H1 (cell line): ENCODE measurements at regions not wholly inside any gene's neighbourhood (a gene's known extent, or its start where the extent isn't known, plus 50 kb on each side); places are given as distances from the start of the nearest gene placed in this dataset.

Experiments used
- CHD2 ChIP-seq: IDR thresholded peaks from 2 replicates; pipeline ENCODE4 v1.6.1; 2012; ENCODE audit warnings: low read length, improper control_type of control experiment
- CTCF ChIP-seq, 3 experiments: IDR thresholded peaks; 1 replicate in 2 of 3; 2 replicates in 1 of 3; pipeline versions ENCODE4 v1.5.1 to v1.6.1; 2011; ENCODE audit warnings: low read length in 3 of 3, mild to moderate bottlenecking in 3 of 3, inconsistent platforms in 2 of 3, low read depth in 1 of 3, moderate library complexity in 1 of 3; ENCODE audit not compliant: insufficient read depth in 1 of 3; ENCODE audit errors: control extremely low read depth in 1 of 3
- JUN ChIP-seq: IDR thresholded peaks from 2 replicates; pipeline ENCODE4 v1.6.1; 2011; ENCODE audit warnings: low read depth, mild to moderate bottlenecking, improper control_type of control experiment, low read length

DNA sequence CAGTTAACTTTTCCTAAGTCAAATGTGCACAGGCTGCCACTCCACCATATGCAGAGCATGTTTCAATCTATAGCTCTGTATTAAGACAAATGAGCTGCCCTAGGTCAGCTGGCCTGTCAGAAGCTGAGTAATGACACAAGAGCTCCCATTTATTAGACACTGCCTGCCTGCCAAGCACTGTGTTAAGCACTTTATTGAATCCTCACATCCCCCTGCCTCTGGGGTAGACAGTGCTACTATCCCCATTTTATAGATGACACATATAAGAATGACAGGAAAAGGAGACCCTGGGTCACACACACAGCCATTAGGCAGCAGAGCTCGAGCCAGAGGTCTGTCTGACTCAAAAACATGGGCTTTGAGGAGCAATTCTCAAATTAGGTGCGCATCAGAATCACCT lies 179.8 kb upstream of the PDE1C start:
- TF ChIP-seq CTCF (IDR thresholded peaks at IDR 0.05; ENCODE audit: control extremely low read depth in 1 of 3, insufficient read depth in 1 of 3, low read depth in 1 of 3, low read length in 3 of 3): no peak
- no peak for TF ChIP-seq CHD2
- TF ChIP-seq JUN: no peak
